Adipocyte (in vitro differentiated cells): ENCODE measurements at regions not wholly inside any gene's neighbourhood (a gene's known extent, or its start where the extent isn't known, plus 50 kb on each side); places are given as distances from the start of the nearest gene placed in this dataset.
A peak's percentile ranks its signal among the peaks of the same experiment; 100 is the strongest.
"Not testable (repeated sequence)": the region's sequence is repeated elsewhere in the genome, so short reads cannot be mapped to it uniquely, and the experiment has no call there.

Experiments used
- DNase-seq: peaks from one replicate; pipeline ENCODE4 v3.0.0-alpha.2; 2015; ENCODE audit warnings: low read depth
- H3K27me3 ChIP-seq: replicated peaks from 2 replicates; pipeline ENCODE4 v1.7.0; 2013; ENCODE audit warnings: mild to moderate bottlenecking, low read length, moderate library complexity; ENCODE audit not compliant: control insufficient read depth, insufficient read depth
- H3K36me3 ChIP-seq: 2 replicates; pipeline ENCODE4 v1.7.0; 2013; ENCODE audit warnings: low read length, mild to moderate bottlenecking, moderate library complexity; ENCODE audit not compliant: control insufficient read depth, insufficient read depth, severe bottlenecking
- H3K4me1 ChIP-seq: 2 replicates; pipeline ENCODE4 v1.7.0; 2013; ENCODE audit warnings: mild to moderate bottlenecking, low read length, moderate library complexity; ENCODE audit not compliant: control insufficient read depth, insufficient read depth
- H3K4me3 ChIP-seq: 2 replicates; pipeline ENCODE4 v1.7.0; 2013; ENCODE audit warnings: mild to moderate bottlenecking, low read length, moderate library complexity
- H3K9ac ChIP-seq: 2 replicates; pipeline ENCODE4 v1.7.0; 2013; ENCODE audit warnings: mild to moderate bottlenecking, low read length, moderate library complexity
- H3K9me3 ChIP-seq: 2 replicates; pipeline ENCODE4 v1.7.0; 2013; ENCODE audit warnings: mild to moderate bottlenecking, low read length, moderate library complexity; ENCODE audit not compliant: control insufficient read depth

DNA sequence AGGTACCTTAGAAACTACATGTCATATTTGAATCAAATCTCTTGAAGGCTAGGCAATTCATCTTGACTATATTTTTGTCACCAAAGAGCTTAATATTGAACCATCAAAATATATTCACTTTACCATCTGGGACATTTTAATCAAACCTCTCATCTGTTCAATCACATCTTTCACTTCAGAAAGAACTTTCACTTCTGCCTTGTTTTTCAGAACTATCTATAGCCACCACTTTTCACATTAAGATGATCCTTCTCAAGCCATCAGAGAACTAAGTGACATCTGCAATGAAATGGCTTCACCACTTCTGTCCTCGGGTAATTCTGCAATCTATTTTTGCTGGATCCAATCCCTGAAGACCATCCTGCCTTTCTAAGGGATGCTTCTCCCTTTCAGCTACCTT is 57.8 kb downstream of the OR2B2 start:
- Histone ChIP-seq H3K36me3 (no peaks in the 10 kb centered on the region), H3K9me3 (no peaks in the 10 kb centered on the region), H3K9ac (no peak overlapping the region), H3K4me1 (no peaks in the 10 kb centered on the region), H3K27me3 (no peaks in the 10 kb centered on the region), H3K4me3 (no peak overlapping the region)
- DNase-seq, result no peak

DNA sequence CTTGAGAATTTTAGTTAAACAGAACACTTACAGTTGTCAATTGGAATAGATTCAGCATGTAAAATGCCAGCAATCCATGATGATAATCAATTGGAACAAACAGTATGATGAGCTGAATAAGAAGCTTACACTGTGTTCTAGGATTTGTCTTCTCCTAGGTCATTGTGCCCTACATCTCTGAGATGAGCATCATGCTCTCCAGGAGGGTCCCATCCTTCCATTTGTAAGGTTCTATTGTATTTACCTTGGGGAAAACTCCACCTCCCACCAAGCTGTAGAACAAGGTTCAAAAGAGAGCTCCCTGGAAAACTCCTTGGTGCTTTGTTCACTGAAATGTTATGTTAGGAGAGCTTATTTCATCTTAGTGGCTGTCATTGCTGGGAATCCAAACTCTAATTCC is 60.8 kb downstream of the OR2B2 start:
- Histone ChIP-seq H3K36me3 (no peaks in the 10 kb centered on the region), H3K9ac (no peak overlapping the region), H3K27me3 (no peaks in the 10 kb centered on the region), H3K9me3 (no peaks in the 10 kb centered on the region), H3K4me1 (no peaks in the 10 kb centered on the region), H3K4me3 (no peak overlapping the region)
- DNase-seq, result no peak

- not testable (repeated sequence) for H3K9me3 ChIP-seq, H3K36me3 ChIP-seq, H3K27me3 ChIP-seq, H3K9ac ChIP-seq, DNase-seq, H3K4me1 ChIP-seq, H3K4me3 ChIP-seq
Measured at GRCh38 chr6:27849001-27849400, 63.2 kb downstream of the OR2B2 start.

DNA sequence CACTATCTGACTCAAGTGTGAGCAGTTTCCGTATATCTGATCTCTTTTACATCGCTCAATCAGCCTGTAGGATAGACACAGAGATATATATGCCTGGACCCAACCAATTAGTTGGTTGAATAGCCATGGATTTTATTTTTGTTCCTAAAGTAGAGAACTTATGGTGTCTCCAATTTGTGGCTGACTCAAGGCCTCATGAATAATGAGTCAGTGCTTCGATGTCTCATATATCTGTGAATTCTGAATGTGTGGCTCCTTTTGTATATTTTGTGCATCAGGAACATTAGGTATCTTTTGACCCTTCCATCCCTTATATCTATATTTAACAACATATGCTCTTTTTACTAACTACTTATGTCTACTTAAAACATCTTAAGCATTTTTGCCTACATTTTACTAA is 64.5 kb downstream of the OR2B2 start:
- no peak for DNase-seq
- Histone ChIP-seq H3K4me1 (no peaks in the 10 kb centered on the region), H3K9ac (no peak overlapping the region), H3K4me3 (no peak overlapping the region), H3K9me3 (no peaks in the 10 kb centered on the region), H3K27me3 (no peaks in the 10 kb centered on the region), H3K36me3 (peaks cover 10% of the 10 kb centered on the region)

DNA sequence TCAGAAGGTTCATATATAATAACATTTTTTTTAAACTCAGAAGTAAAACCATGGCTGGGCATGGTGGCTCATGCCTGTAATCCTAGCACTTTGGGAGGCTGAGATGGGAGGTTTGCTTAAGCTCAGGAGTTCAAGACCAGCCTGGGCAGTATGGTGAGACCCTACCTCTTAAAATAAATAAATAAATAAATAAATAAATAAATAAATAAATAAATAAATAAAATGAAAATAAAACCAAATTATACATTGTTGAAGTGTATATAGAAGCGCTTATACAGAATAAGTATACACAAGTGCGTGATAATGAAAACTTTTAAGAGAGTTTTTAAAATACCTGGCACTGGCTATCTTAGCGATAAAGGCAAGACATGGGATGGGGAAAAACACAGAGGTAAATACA is 71.6 kb downstream of the OR2B2 start:
- H3K9me3 ChIP-seq, result no peaks in the 10 kb centered on the region
- H3K36me3 ChIP-seq, result peaks cover 6% of the 10 kb centered on the region
- H3K27me3 ChIP-seq, result no peaks in the 10 kb centered on the region
- H3K4me1 ChIP-seq, result peaks cover 7% of the 10 kb centered on the region
- H3K9ac ChIP-seq, result no peak overlapping the region
- DNase-seq, result no peak
- H3K4me3 ChIP-seq, result no peak overlapping the region

- DNase-seq, result peak; percentile 82
- peak overlapping the region; percentile 86 for H3K4me3 ChIP-seq
Measured at GRCh38 chr6:27839626-27840475, 72.3 kb downstream of the OR2B2 start.

GRCh38 chr6:27838945-27839625 is 73.1 kb downstream of the OR2B2 start:
- peak; percentile 75 for DNase-seq
- Histone ChIP-seq H3K36me3 (no peaks in the 10 kb centered on the region), H3K27me3 (no peaks in the 10 kb centered on the region), H3K9ac (peak overlapping the region; percentile 90), H3K4me3 (peak overlapping the region; percentile 86), H3K9me3 (no peaks in the 10 kb centered on the region), H3K4me1 (peaks cover 12% of the 10 kb centered on the region)

More at GRCh38 chr6:27839626-27840475, 72.3 kb downstream of the OR2B2 start:
- Histone ChIP-seq H3K9me3 (no peaks in the 10 kb centered on the region), H3K4me1 (peaks cover 12% of the 10 kb centered on the region), H3K9ac (peak overlapping the region; percentile 90), H3K36me3 (peaks cover 3% of the 10 kb centered on the region), H3K27me3 (no peaks in the 10 kb centered on the region)

- peak; percentile 98 for DNase-seq
- no peaks in the 10 kb centered on the region for H3K9me3 ChIP-seq
- H3K4me1 ChIP-seq, result peaks cover 12% of the 10 kb centered on the region
- H3K36me3 ChIP-seq, result peaks cover 4% of the 10 kb centered on the region
- peak overlapping the region; percentile 90 for H3K9ac ChIP-seq
- no peaks in the 10 kb centered on the region for H3K27me3 ChIP-seq
- H3K4me3 ChIP-seq, result peak overlapping the region; percentile 86
Measured at GRCh38 chr6:27838058-27838944, 73.9 kb downstream of the OR2B2 start.

DNA sequence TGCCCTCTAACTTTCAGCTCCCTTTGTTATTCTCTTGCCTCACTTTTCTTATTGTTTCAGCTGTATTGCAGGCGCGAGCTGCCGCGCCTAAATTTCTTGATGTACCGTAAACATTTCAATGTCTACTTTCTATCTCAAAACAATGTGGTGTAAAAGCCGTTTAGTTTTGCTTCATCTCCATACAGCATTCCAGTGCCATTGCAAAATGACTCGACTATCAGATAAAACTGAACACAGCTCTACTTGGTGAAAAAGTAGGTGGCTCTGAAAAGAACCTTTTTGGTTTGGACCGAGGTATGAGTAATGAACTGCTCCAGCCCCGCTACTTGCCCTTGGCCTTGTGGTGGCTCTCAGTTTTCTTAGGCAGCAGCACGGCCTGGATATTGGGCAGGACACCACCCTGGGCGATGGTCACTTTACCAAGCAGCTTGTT is 74.6 kb downstream of the OR2B2 start:
- DNase-seq, result peak; percentile 62
- H3K4me3 ChIP-seq, result peak overlapping the region; percentile 86

DNA sequence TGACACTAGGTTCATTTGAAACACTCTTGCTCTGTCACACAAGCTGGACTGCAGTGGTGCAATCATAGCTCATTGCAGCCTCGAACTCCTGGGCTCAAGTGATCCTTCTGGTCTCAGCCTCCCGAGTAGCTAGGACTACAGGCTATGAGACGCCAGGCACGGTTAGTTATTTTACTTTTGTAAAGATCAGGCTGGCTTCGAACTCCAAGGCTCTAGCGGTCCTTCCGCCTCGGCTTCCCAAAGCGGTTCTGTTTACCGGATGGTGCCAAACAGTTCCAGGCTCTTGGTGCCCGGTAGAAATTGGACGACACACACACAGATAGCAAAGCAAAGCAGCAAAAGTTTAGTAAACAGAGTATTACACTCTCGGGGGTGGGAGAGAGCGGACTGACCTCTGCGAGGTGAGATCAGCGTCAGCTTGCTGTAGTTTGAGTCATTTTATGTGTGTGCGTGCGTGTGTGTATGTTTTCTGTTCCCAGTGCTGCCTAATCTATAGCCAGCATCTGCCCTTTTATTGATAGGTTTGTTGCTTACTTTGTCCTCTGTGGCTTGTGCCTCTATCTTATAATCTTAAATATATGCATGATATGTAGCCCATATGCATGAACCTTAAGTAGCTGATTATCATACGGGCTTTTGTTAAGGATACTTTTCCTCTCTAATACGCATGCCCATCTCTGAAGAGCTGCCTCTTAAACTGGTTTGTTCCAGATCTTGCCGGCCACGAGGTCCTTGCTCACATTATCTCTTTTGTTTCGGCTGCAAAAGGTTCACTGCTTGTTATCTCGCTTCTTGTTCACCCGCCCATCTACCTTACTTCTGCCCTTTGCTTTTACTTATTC is 75.2 kb downstream of the OR2B2 start:
- no peaks in the 10 kb centered on the region for H3K27me3 ChIP-seq
- no peaks in the 10 kb centered on the region for H3K9me3 ChIP-seq
- peaks cover 6% of the 10 kb centered on the region for H3K36me3 ChIP-seq
- H3K9ac ChIP-seq, result peak overlapping the region; percentile 90
- peak; percentile 77 for DNase-seq
- H3K4me1 ChIP-seq, result peaks cover 12% of the 10 kb centered on the region
- peak overlapping the region; percentile 86 for H3K4me3 ChIP-seq

More for the DNA sequence above, 74.6 kb downstream of the OR2B2 start:
- peaks cover 12% of the 10 kb centered on the region for H3K4me1 ChIP-seq
- peaks cover 6% of the 10 kb centered on the region for H3K36me3 ChIP-seq
- H3K9ac ChIP-seq, result peak overlapping the region; percentile 90
- H3K27me3 ChIP-seq, result no peaks in the 10 kb centered on the region
- H3K9me3 ChIP-seq, result no peaks in the 10 kb centered on the region
